ENCODE measurements at regions not wholly inside any gene's neighbourhood (a gene's known extent, or its start where the extent isn't known, plus 50 kb on each side); places are given as distances from the start of the nearest gene placed in this dataset.

DNA sequence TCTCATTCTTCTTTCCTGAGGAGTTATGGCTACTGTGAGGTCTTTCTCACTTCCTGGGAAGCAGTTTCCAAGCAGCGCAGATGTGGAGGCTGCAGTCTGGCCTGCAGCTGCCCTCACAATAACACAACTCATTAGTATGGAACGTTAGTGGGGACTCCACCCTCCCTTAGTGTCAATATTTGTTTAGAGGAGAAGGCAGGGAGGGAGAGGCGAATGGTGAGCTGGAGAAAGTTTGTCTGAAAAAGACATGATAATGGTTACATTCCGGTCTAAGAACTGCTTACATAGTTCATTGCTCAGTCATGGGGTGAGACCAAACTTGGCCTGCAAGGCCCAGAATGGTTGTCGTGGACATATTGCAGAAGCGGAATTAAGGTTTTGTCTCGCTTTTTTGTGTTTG lies 170.2 kb downstream of the HS3ST3B1 start (continued):
- TF ChIP-seq, protein P1, sequence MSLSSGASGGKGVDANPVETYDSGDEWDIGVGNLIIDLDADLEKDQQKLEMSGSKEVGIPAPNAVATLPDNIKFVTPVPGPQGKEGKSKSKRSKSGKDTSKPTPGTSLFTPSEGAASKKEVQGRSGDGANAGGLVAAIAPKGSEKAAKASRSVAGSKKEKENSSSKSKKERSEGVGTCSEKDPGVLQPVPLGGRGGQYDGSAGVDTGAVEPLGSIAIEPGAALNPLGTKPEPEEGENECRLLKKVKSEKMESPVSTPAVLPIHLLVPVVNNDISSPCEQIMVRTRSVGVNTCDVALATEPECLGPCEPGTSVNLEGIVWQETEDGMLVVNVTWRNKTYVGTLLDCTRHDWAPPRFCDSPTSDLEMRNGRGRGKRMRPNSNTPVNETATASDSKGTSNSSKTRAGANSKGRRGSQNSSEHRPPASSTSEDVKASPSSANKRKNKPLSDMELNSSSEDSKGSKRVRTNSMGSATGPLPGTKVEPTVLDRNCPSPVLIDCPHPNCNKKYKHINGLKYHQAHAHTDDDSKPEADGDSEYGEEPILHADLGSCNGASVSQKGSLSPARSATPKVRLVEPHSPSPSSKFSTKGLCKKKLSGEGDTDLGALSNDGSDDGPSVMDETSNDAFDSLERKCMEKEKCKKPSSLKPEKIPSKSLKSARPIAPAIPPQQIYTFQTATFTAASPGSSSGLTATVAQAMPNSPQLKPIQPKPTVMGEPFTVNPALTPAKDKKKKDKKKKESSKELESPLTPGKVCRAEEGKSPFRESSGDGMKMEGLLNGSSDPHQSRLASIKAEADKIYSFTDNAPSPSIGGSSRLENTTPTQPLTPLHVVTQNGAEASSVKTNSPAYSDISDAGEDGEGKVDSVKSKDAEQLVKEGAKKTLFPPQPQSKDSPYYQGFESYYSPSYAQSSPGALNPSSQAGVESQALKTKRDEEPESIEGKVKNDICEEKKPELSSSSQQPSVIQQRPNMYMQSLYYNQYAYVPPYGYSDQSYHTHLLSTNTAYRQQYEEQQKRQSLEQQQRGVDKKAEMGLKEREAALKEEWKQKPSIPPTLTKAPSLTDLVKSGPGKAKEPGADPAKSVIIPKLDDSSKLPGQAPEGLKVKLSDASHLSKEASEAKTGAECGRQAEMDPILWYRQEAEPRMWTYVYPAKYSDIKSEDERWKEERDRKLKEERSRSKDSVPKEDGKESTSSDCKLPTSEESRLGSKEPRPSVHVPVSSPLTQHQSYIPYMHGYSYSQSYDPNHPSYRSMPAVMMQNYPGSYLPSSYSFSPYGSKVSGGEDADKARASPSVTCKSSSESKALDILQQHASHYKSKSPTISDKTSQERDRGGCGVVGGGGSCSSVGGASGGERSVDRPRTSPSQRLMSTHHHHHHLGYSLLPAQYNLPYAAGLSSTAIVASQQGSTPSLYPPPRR (CRISPR knock-in tag; IDR thresholded peaks at IDR 0.05; ENCODE audit: borderline replicate concordance), result peak; percentile 48; the same call in 1 of the 2 replicates
- TF ChIP-seq CEBPG (CRISPR knock-in tag; IDR thresholded peaks at IDR 0.05) (no peak), MIXL1 (CRISPR knock-in tag; IDR thresholded peaks at IDR 0.05) (peak; percentile 87; the same call in 1 of the 2 replicates), NPAS2 (CRISPR knock-in tag; IDR thresholded peaks at IDR 0.05; ENCODE audit: borderline replicate concordance) (no peak), ZNF20 (CRISPR knock-in tag; IDR thresholded peaks at IDR 0.05) (no peak), EP300 (IDR thresholded peaks at IDR 0.05; ENCODE audit: low read depth in 2 of 2, low read length in 2 of 2) (peak in 1 of 2 experiments; percentile 49; a peak in 1 of 4 replicates), EP300 (CRISPR knock-in tag; IDR thresholded peaks at IDR 0.05; ENCODE audit: borderline replicate concordance) (peak; percentile 55; the same call in 1 of the 2 replicates), ZNF136 (CRISPR knock-in tag; IDR thresholded peaks at IDR 0.05; ENCODE audit: low read depth) (no peak), ZMYM3 (CRISPR knock-in tag; IDR thresholded peaks at IDR 0.05) (no peak), HNRNPL (IDR thresholded peaks at IDR 0.05; ENCODE audit: low read depth, low read length) (no peak), ZNF432 (CRISPR knock-in tag; IDR thresholded peaks at IDR 0.05; ENCODE audit: borderline replicate concordance) (no peak), HHEX (CRISPR knock-in tag; IDR thresholded peaks at IDR 0.05) (no peak), NR3C1 (CRISPR knock-in tag; IDR thresholded peaks at IDR 0.05) (no peak), ZNF841 (CRISPR knock-in tag; IDR thresholded peaks at IDR 0.05; ENCODE audit: borderline replicate concordance) (no peak), ZSCAN20 (CRISPR knock-in tag; IDR thresholded peaks at IDR 0.05; ENCODE audit: borderline replicate concordance) (no peak), ZNF224 (CRISPR knock-in tag; IDR thresholded peaks at IDR 0.05) (no peak), ZBTB21 (CRISPR knock-in tag; IDR thresholded peaks at IDR 0.05) (no peak)
- TF ChIP-seq, protein P2, sequence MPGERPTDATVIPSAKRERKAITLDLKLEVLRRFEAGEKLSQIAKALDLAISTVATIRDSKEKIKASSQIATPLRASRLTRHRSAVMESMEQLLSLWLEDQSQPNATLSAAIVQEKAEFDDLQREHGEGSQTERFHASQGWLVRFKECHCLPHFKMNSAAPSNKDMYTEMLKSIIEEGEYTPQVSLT (CRISPR knock-in tag; IDR thresholded peaks at IDR 0.05; ENCODE audit: borderline replicate concordance, low read depth), result no peak
- TF ChIP-seq, protein P3, sequence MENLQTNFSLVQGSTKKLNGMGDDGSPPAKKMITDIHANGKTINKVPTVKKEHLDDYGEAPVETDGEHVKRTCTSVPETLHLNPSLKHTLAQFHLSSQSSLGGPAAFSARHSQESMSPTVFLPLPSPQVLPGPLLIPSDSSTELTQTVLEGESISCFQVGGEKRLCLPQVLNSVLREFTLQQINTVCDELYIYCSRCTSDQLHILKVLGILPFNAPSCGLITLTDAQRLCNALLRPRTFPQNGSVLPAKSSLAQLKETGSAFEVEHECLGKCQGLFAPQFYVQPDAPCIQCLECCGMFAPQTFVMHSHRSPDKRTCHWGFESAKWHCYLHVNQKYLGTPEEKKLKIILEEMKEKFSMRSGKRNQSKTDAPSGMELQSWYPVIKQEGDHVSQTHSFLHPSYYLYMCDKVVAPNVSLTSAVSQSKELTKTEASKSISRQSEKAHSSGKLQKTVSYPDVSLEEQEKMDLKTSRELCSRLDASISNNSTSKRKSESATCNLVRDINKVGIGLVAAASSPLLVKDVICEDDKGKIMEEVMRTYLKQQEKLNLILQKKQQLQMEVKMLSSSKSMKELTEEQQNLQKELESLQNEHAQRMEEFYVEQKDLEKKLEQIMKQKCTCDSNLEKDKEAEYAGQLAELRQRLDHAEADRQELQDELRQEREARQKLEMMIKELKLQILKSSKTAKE (CRISPR knock-in tag; IDR thresholded peaks at IDR 0.05; ENCODE audit: borderline replicate concordance), result no peak
- TF ChIP-seq, protein P4, sequence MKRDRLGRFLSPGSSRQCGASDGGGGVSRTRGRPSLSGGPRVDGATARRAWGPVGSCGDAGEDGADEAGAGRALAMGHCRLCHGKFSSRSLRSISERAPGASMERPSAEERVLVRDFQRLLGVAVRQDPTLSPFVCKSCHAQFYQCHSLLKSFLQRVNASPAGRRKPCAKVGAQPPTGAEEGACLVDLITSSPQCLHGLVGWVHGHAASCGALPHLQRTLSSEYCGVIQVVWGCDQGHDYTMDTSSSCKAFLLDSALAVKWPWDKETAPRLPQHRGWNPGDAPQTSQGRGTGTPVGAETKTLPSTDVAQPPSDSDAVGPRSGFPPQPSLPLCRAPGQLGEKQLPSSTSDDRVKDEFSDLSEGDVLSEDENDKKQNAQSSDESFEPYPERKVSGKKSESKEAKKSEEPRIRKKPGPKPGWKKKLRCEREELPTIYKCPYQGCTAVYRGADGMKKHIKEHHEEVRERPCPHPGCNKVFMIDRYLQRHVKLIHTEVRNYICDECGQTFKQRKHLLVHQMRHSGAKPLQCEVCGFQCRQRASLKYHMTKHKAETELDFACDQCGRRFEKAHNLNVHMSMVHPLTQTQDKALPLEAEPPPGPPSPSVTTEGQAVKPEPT (CRISPR knock-in tag; IDR thresholded peaks at IDR 0.05; ENCODE audit: low read depth), result no peak
- TF ChIP-seq, protein P5, sequence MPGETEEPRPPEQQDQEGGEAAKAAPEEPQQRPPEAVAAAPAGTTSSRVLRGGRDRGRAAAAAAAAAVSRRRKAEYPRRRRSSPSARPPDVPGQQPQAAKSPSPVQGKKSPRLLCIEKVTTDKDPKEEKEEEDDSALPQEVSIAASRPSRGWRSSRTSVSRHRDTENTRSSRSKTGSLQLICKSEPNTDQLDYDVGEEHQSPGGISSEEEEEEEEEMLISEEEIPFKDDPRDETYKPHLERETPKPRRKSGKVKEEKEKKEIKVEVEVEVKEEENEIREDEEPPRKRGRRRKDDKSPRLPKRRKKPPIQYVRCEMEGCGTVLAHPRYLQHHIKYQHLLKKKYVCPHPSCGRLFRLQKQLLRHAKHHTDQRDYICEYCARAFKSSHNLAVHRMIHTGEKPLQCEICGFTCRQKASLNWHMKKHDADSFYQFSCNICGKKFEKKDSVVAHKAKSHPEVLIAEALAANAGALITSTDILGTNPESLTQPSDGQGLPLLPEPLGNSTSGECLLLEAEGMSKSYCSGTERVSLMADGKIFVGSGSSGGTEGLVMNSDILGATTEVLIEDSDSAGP (CRISPR knock-in tag; IDR thresholded peaks at IDR 0.05; ENCODE audit: borderline replicate concordance), result no peak

All from HepG2 (cell line).